HG03159 (cell line): ENCODE measurements at regions not wholly inside any gene's neighbourhood (a gene's known extent, or its start where the extent isn't known, plus 50 kb on each side); places are given as distances from the start of the nearest gene placed in this dataset.
A peak's percentile ranks its signal among the peaks of the same experiment; 100 is the strongest.

Source experiments
- ATAC-seq: cut with Tn5 transposase; IDR thresholded peaks from one replicate; pipeline ENCODE4 v1.9.1; 2021; ENCODE audit warnings: mild to moderate bottlenecking, moderate library complexity; ENCODE audit not compliant: unreplicated experiment

- peak; percentile 80 for ATAC-seq
Observed at GRCh38 chr10:4663162-4663992, 162.6 kb upstream of the AKR1E2 start.

- ATAC-seq: no peak
Observed at GRCh38 chr10:4662576-4663161, 163.3 kb upstream of the AKR1E2 start.

- ATAC-seq: no peak
Observed at GRCh38 chr10:4661511-4662255, 164.3 kb upstream of the AKR1E2 start.

- ATAC-seq: no peak
Observed at GRCh38 chr10:4658777-4659176, 167.2 kb upstream of the AKR1E2 start.

GRCh38 chr10:4656576-4657194, 169.3 kb upstream of the AKR1E2 start:
- ATAC-seq: no peak

GRCh38 chr10:4655879-4656278, 170.1 kb upstream of the AKR1E2 start:
- no peak for ATAC-seq

- ATAC-seq: no peak
Observed at GRCh38 chr10:4655406-4655805, 170.6 kb upstream of the AKR1E2 start.

- no peak for ATAC-seq
Observed at GRCh38 chr10:4654496-4654895, 171.5 kb upstream of the AKR1E2 start.

GRCh38 chr10:4653160-4653559, 172.8 kb upstream of the AKR1E2 start:
- no peak for ATAC-seq

GRCh38 chr10:4652111-4653010, 173.6 kb upstream of the AKR1E2 start:
- no peak for ATAC-seq

- no peak for ATAC-seq
Observed at GRCh38 chr10:4651404-4652037, 174.5 kb upstream of the AKR1E2 start.

GRCh38 chr10:4650582-4650981, 175.4 kb upstream of the AKR1E2 start:
- no peak for ATAC-seq

- no peak for ATAC-seq
Observed at GRCh38 chr10:4649886-4650508, 176.0 kb upstream of the AKR1E2 start.

GRCh38 chr10:4649471-4649870, 176.5 kb upstream of the AKR1E2 start:
- no peak for ATAC-seq

- ATAC-seq: no peak
Observed at GRCh38 chr10:4648999-4649398, 177.0 kb upstream of the AKR1E2 start.

GRCh38 chr10:4647109-4647785, 178.8 kb upstream of the AKR1E2 start:
- no peak for ATAC-seq

GRCh38 chr10:4646547-4646946, 179.5 kb upstream of the AKR1E2 start:
- no peak for ATAC-seq

- ATAC-seq: no peak
Observed at GRCh38 chr10:4645836-4646235, 180.2 kb upstream of the AKR1E2 start.

GRCh38 chr10:4643471-4643870, 182.5 kb upstream of the AKR1E2 start:
- no peak for ATAC-seq
